ENCODE measurements at regions not wholly inside any gene's neighbourhood (a gene's known extent, or its start where the extent isn't known, plus 50 kb on each side); places are given as distances from the start of the nearest gene placed in this dataset.

DNA sequence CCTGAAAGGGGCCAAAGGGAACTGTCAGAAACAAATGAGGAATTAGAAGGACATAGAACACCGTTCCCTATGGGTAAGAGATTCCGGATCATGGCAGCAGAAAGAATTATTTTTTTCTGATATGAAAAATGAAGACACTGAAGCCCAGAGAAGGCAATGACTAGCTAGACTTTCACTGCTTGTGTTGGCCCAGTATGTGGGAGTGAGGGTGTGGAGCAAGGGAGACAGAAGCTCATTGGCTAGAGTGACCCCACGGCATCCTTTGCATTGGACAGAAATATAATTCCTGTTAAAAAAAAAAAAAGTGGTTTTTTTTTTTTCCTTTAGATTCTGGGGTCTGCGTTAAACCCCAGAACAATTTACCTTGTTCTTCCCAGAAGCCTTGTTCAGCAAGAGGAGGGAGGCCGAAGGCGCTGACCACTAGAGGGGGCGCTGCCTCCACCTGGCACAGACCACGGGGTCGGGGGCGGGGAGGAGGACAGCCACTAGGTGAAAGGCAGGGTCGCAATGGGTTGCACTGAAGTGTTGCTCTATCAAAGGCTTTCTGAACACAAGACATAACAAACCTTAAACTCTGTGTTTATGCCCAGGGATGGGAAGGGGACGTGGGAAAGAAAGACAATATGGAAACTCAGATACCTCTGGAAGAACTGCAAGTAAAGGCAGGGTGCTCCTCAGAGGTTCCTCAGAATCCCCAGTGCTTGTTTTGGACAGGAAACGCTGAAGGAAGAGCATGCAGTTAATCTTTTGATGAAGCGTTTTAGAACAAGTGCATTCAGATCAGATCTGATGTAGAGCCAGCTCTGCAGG is 156.8 kb downstream of the KCNA5 start:
- Histone ChIP-seq H3K27me3 (ENCODE audit: control insufficient read depth, insufficient read depth, low read length) (no peaks in the 10 kb centered on the region), H3K4me3 (ENCODE audit: low read depth, low read length) (no peak overlapping the region), H3K36me3 (ENCODE audit: control insufficient read depth, insufficient read depth, low read length) (no peaks in the 10 kb centered on the region), H3K9ac (ENCODE audit: low read depth, low read length) (no peak overlapping the region), H3K4me1 (ENCODE audit: control insufficient read depth, insufficient read depth, low read length) (peaks cover 6% of the 10 kb centered on the region), H3K9me3 (ENCODE audit: control insufficient read depth, insufficient read depth, low read length) (no peaks in the 10 kb centered on the region)

DNA sequence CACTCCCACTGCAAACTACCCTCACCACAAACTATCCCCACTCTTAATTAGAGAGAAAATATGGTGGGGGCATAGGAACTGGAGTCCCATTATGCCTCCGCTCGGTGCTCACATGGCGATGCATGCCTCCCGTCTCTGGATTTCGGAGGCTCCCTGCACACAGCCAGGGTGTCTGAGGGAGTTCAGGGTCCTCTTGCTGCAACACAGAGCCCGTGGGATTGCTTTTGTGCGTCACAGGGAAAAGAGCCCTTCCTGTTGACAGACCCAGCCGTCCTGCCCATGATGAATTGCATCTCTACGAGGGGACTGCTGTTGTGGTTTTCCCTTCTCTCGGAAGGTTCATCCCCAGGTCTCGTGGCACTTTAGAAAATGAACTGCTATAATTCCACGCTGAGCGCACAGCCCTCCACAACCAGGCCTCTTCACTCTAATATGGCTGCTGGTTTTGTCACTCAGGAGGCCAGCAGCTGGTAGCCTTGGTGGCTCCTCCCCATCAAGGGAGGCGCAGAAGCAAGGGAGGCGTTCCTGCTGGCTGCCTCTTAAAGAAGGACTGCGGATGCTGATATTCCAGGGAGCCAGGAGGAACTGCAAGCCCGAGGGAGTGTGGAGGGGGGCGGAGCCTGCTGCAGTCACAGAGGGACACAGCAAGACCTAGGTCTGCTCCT is 158.0 kb downstream of the KCNA5 start:
- Histone ChIP-seq H3K36me3 (ENCODE audit: control insufficient read depth, insufficient read depth, low read length) (no peaks in the 10 kb centered on the region), H3K27me3 (ENCODE audit: control insufficient read depth, insufficient read depth, low read length) (no peaks in the 10 kb centered on the region), H3K9me3 (ENCODE audit: control insufficient read depth, insufficient read depth, low read length) (no peaks in the 10 kb centered on the region), H3K4me1 (ENCODE audit: control insufficient read depth, insufficient read depth, low read length) (peaks cover 6% of the 10 kb centered on the region), H3K4me3 (ENCODE audit: low read depth, low read length) (no peak overlapping the region), H3K9ac (ENCODE audit: low read depth, low read length) (no peak overlapping the region)

DNA sequence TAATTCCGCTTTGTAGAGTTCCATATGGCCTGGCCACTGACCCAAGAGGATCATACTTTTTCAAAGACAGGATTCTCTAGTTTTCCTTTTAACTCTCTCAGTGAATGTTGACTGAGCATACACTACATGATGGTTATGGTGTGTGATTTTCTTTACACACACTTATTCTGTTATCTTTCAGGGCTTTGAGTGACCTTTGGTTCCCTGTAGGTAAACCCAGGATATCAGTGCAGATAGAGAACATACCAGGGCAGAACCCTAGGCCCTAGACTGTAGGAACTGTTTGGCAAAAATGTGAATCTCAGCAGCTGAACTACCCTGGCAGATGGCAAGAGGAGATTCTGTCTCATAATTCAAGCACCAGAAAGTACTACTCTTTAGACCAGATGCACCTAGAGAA is 159.6 kb downstream of the KCNA5 start:
- no peak overlapping the region for H3K4me3 ChIP-seq (ENCODE audit: low read depth, low read length)
- H3K9ac ChIP-seq (ENCODE audit: low read depth, low read length), result no peak overlapping the region
- no peaks in the 10 kb centered on the region for H3K27me3 ChIP-seq (ENCODE audit: control insufficient read depth, insufficient read depth, low read length)
- peaks cover 6% of the 10 kb centered on the region for H3K4me1 ChIP-seq (ENCODE audit: control insufficient read depth, insufficient read depth, low read length)
- no peaks in the 10 kb centered on the region for H3K36me3 ChIP-seq (ENCODE audit: control insufficient read depth, insufficient read depth, low read length)
- H3K9me3 ChIP-seq (ENCODE audit: control insufficient read depth, insufficient read depth, low read length), result no peaks in the 10 kb centered on the region

DNA sequence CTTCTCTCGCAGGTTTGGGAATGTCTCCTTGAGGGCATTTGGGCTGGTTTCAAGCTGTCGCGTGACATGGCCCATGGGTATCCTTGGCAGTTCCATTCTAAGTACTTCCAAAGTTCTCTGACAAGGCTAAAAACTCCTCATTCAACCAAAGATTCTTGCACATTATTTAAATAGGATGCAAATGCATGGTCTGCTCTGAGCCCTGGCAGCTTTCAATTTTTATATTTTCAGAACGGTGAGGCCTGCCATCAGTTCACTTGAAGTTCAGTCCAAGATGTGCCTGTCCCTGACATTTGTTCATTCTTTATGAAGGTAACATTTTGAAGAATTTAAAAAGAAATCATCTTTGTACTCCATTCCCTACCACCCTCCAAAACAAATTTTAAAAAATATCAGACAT is 160.0 kb downstream of the KCNA5 start:
- peaks cover 6% of the 10 kb centered on the region for H3K4me1 ChIP-seq (ENCODE audit: control insufficient read depth, insufficient read depth, low read length)
- no peak overlapping the region for H3K4me3 ChIP-seq (ENCODE audit: low read depth, low read length)
- H3K9ac ChIP-seq (ENCODE audit: low read depth, low read length), result no peak overlapping the region
- H3K27me3 ChIP-seq (ENCODE audit: control insufficient read depth, insufficient read depth, low read length), result no peaks in the 10 kb centered on the region
- no peaks in the 10 kb centered on the region for H3K36me3 ChIP-seq (ENCODE audit: control insufficient read depth, insufficient read depth, low read length)
- H3K9me3 ChIP-seq (ENCODE audit: control insufficient read depth, insufficient read depth, low read length), result no peaks in the 10 kb centered on the region

DNA sequence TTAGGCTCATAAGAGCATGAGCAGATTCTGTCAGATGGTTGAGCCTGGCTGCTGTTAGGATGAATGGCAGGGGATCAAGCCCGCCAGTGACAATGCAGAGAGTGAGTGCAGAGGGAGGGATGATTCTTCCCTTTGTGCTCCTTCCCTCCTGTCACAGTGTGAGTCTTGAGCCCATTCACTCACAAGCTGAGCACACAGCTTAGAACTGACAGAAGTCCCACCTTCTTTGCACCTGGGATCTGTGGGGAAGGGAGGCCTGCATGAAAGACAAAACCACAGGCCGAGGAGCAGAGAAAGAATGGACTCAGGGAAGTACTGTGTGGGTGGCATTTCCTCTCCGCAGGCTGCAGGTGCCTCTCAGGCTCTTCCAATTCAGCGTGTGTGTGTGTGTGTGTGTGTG is 160.6 kb downstream of the KCNA5 start:
- Histone ChIP-seq H3K9me3 (ENCODE audit: control insufficient read depth, insufficient read depth, low read length) (no peaks in the 10 kb centered on the region), H3K36me3 (ENCODE audit: control insufficient read depth, insufficient read depth, low read length) (no peaks in the 10 kb centered on the region), H3K9ac (ENCODE audit: low read depth, low read length) (no peak overlapping the region), H3K4me3 (ENCODE audit: low read depth, low read length) (no peak overlapping the region), H3K27me3 (ENCODE audit: control insufficient read depth, insufficient read depth, low read length) (no peaks in the 10 kb centered on the region), H3K4me1 (ENCODE audit: control insufficient read depth, insufficient read depth, low read length) (peaks cover 6% of the 10 kb centered on the region)

DNA sequence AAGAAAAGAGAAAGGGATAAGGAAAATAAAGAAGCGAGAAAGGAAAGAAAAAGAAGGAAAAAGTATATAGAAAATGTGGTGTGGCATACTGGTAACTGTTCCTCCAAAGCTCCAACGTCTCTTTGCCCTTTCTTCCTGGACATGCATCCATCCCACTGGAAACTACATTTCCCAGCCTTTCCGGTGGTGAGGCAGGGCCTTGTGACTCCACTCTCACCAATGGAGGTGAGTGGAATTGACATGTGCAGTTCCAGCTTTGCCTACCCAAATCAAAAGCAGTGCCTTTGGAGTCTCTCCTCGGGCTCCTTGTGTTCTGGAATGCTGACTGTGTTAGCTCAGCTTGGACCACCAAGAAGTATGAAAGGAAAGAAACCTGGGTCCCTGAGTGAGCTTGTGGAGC is 161.2 kb downstream of the KCNA5 start:
- H3K9me3 ChIP-seq (ENCODE audit: control insufficient read depth, insufficient read depth, low read length), result no peaks in the 10 kb centered on the region
- H3K4me1 ChIP-seq (ENCODE audit: control insufficient read depth, insufficient read depth, low read length), result peaks cover 6% of the 10 kb centered on the region
- no peaks in the 10 kb centered on the region for H3K36me3 ChIP-seq (ENCODE audit: control insufficient read depth, insufficient read depth, low read length)
- H3K27me3 ChIP-seq (ENCODE audit: control insufficient read depth, insufficient read depth, low read length), result no peaks in the 10 kb centered on the region
- no peak overlapping the region for H3K9ac ChIP-seq (ENCODE audit: low read depth, low read length)
- no peak overlapping the region for H3K4me3 ChIP-seq (ENCODE audit: low read depth, low read length)

DNA sequence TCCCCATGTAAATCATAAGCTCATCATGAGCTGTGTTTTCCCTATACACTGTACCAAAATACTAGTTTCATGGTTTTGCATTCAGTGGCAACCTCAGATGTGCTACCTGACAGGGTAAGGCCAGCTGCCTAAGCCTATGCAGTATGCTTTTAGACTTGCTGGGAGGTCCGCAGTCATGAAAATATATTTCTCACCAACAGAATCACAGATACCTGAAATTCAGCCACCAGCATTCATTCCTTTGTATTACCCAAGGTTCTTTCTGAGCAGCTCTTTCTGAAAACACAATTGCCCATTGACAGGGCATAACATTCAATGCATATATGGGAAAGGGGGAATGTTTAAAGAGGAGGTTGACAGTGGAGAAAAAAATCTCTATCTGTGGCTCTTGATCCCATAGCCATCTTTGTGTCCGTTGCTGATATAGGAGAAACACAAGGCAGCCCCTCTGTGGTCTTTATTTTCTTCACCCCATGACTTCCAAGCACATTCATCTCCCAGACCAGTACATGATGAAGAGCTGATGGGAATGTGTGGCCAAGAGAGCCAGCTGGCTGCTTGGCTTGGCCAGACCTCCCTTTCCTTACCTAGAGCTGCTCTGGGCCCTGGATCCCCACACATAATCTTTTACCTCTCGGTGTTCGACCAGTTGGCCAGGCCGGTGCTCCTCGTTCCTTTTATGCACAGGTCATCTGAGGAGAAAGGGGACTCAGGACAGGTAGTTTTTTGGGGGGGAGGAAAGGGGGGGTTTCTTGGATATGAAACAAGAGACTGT is 162.9 kb downstream of the KCNA5 start:
- no peaks in the 10 kb centered on the region for H3K9me3 ChIP-seq (ENCODE audit: control insufficient read depth, insufficient read depth, low read length)
- H3K27me3 ChIP-seq (ENCODE audit: control insufficient read depth, insufficient read depth, low read length), result no peaks in the 10 kb centered on the region
- H3K36me3 ChIP-seq (ENCODE audit: control insufficient read depth, insufficient read depth, low read length), result no peaks in the 10 kb centered on the region

DNA sequence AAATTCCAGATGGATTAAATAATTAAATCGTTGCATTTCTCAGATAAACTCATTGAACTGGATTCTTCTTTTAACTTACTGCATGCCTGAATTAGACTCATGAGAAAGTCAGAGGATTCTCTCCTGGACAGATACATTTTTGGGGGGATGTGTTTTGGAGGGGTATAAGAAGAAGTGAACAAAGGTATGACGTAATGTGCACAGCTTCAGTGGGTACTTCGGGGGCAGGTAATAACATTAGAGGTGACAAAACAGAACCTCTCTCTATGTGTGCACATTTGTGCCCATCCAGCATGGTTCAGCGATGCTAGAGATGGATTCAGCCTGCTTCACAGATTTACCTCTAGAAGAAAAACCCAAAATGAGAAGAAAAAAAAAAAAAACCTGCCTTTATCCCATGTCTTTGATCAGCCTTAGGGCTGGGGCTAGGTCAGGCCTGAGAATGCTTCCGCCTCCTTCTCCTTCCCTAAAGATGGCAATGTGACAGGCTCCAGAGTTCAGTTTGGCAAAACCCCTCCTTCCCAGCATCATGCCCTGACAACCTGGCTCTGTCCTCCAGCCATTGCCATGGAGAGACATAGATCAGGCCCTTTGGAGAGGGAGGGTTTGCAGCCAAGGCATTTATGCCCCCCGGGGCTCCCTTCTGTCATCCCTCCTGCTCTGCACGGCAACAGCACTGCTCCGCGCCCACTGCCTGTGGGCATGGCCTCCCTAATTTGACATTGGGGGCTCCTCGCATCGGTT is 166.7 kb downstream of the KCNA5 start:
- Histone ChIP-seq H3K9me3 (ENCODE audit: control insufficient read depth, insufficient read depth, low read length) (no peaks in the 10 kb centered on the region), H3K4me3 (ENCODE audit: low read depth, low read length) (no peak overlapping the region)

More for the DNA sequence above, 162.9 kb downstream of the KCNA5 start:
- no peak overlapping the region for H3K4me3 ChIP-seq (ENCODE audit: low read depth, low read length)
- H3K4me1 ChIP-seq (ENCODE audit: control insufficient read depth, insufficient read depth, low read length), result peaks cover 2% of the 10 kb centered on the region
- no peak overlapping the region for H3K9ac ChIP-seq (ENCODE audit: low read depth, low read length)

DNA sequence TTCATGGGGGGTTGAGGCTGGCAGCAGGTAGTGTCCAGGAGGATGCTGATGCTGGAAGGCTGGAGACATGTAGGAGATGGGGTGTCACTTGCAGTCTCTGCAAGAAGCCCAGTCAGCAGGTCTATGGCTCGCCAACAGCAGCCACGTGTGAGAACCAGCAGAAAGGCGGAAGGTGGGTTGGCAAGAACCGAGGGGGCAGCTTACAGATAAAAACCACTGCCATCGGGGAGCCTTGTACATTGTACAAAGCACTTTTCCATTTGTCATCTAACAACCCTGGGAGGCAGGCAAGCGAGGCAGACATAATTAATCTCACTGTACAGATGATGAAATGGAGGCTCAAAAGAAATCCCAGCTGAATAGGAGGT is 167.2 kb downstream of the KCNA5 start:
- no peaks in the 10 kb centered on the region for H3K9me3 ChIP-seq (ENCODE audit: control insufficient read depth, insufficient read depth, low read length)
- H3K36me3 ChIP-seq (ENCODE audit: control insufficient read depth, insufficient read depth, low read length), result no peaks in the 10 kb centered on the region
- H3K4me1 ChIP-seq (ENCODE audit: control insufficient read depth, insufficient read depth, low read length), result no peaks in the 10 kb centered on the region
- H3K27me3 ChIP-seq (ENCODE audit: control insufficient read depth, insufficient read depth, low read length), result no peaks in the 10 kb centered on the region
- H3K4me3 ChIP-seq (ENCODE audit: low read depth, low read length), result no peak overlapping the region
- no peak overlapping the region for H3K9ac ChIP-seq (ENCODE audit: low read depth, low read length)

More for the DNA sequence above, 166.7 kb downstream of the KCNA5 start:
- no peaks in the 10 kb centered on the region for H3K27me3 ChIP-seq (ENCODE audit: control insufficient read depth, insufficient read depth, low read length)
- H3K36me3 ChIP-seq (ENCODE audit: control insufficient read depth, insufficient read depth, low read length), result no peaks in the 10 kb centered on the region
- H3K4me1 ChIP-seq (ENCODE audit: control insufficient read depth, insufficient read depth, low read length), result no peaks in the 10 kb centered on the region
- H3K9ac ChIP-seq (ENCODE audit: low read depth, low read length), result no peak overlapping the region

DNA sequence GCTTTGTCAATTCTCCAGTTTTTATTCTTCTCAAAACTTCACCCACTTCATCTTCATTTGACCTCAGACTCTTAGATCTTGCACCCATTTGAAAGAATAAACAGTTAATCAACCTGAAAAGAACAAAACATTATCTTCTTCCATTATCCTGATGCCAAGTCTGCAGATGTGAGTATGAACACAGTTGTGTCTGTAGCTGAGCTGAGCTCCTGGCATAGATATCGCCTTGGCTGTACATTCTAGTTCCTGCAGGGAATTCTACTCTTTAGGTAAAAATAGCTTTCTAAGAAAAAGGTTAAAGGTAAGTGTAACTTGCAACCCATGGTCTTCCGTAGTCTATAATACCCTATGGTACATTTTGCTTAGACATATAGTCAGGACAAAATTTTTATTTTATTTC is 169.7 kb downstream of the KCNA5 start:
- no peaks in the 10 kb centered on the region for H3K4me1 ChIP-seq (ENCODE audit: control insufficient read depth, insufficient read depth, low read length)
- H3K4me3 ChIP-seq (ENCODE audit: low read depth, low read length), result no peak overlapping the region
- H3K27me3 ChIP-seq (ENCODE audit: control insufficient read depth, insufficient read depth, low read length), result peaks cover 5% of the 10 kb centered on the region
- H3K36me3 ChIP-seq (ENCODE audit: control insufficient read depth, insufficient read depth, low read length), result no peaks in the 10 kb centered on the region
- no peak overlapping the region for H3K9ac ChIP-seq (ENCODE audit: low read depth, low read length)
- H3K9me3 ChIP-seq (ENCODE audit: control insufficient read depth, insufficient read depth, low read length), result no peaks in the 10 kb centered on the region

DNA sequence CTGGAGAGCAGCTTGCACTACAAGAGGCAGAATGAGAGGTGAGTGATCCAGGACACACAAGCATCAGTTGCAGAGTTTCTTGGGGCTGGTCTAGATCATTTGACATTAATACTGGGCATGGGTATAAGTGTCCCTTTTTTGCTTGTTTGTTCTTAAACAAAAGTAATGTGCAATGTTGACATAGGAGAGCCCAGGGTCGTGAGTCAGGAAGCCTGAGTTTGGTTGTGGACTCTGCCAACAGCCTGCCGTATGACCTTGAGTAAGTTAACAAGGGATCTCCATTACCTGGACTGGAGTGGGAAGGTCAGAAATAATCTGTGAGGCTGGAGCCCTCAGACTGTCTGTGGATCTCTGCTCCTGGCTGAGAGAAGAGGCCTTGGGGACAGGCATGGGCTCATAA is 170.3 kb downstream of the KCNA5 start:
- Histone ChIP-seq H3K27me3 (ENCODE audit: control insufficient read depth, insufficient read depth, low read length) (peaks cover 9% of the 10 kb centered on the region), H3K9me3 (ENCODE audit: control insufficient read depth, insufficient read depth, low read length) (no peaks in the 10 kb centered on the region), H3K36me3 (ENCODE audit: control insufficient read depth, insufficient read depth, low read length) (no peaks in the 10 kb centered on the region), H3K4me1 (ENCODE audit: control insufficient read depth, insufficient read depth, low read length) (no peaks in the 10 kb centered on the region), H3K4me3 (ENCODE audit: low read depth, low read length) (no peak overlapping the region), H3K9ac (ENCODE audit: low read depth, low read length) (no peak overlapping the region)
